ENCODE measurements at regions not wholly inside any gene's neighbourhood (a gene's known extent, or its start where the extent isn't known, plus 50 kb on each side); places are given as distances from the start of the nearest gene placed in this dataset.

DNA sequence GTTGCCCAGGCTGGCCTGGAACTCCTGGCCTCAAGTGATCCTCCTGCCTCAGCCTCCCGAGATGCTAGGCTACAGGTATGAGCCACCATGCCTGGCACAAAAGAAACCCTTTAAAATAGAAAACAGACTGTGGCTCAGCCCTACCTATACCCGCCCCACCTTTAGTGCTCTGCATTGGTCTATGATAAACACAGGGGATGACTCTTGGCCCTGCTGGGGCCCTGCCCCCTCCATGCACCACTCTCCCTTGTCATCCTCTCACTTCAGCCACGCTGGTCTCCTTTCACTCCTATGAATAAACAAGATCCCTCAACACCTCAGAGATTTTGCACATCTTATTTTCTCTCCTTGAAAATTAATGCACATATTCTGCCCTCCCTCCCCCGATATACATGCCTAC lies 251.4 kb upstream of the KLF14 start:
- TF ChIP-seq, protein P1, sequence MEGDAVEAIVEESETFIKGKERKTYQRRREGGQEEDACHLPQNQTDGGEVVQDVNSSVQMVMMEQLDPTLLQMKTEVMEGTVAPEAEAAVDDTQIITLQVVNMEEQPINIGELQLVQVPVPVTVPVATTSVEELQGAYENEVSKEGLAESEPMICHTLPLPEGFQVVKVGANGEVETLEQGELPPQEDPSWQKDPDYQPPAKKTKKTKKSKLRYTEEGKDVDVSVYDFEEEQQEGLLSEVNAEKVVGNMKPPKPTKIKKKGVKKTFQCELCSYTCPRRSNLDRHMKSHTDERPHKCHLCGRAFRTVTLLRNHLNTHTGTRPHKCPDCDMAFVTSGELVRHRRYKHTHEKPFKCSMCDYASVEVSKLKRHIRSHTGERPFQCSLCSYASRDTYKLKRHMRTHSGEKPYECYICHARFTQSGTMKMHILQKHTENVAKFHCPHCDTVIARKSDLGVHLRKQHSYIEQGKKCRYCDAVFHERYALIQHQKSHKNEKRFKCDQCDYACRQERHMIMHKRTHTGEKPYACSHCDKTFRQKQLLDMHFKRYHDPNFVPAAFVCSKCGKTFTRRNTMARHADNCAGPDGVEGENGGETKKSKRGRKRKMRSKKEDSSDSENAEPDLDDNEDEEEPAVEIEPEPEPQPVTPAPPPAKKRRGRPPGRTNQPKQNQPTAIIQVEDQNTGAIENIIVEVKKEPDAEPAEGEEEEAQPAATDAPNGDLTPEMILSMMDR (conservative IDR thresholded peaks at IDR 0.05; ENCODE audit: low read depth, low read length): no peak
- no peak for DNase-seq (ENCODE audit: low read depth)
- H3K4me3 ChIP-seq (ENCODE audit: low read depth, low read length): no peak overlapping the region

DNA sequence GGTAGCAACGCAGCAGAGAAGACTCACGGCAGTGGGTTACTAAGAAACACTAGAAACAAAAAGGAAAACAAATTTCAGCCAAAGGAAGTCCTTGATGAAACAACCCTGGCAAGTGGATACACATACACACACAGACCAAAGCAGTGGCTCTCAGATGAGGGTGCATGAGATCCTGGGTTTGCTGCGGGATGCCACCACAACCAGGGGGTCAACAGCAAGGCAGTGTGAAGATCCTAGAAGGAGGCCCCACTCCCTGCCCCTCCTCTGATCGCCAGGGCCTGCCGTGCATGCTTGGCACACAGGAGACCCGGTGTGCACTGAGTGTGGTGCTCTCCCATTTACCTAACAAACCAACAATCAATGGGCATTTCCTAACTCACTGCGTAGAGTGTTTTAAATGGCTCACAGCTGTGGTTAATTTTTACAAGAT lies 252.3 kb upstream of the KLF14 start:
- no peak overlapping the region for H3K4me3 ChIP-seq (ENCODE audit: low read depth, low read length)
- TF ChIP-seq, protein P1 (conservative IDR thresholded peaks at IDR 0.05; ENCODE audit: low read depth, low read length): no peak
- no peak for DNase-seq (ENCODE audit: low read depth)

DNA sequence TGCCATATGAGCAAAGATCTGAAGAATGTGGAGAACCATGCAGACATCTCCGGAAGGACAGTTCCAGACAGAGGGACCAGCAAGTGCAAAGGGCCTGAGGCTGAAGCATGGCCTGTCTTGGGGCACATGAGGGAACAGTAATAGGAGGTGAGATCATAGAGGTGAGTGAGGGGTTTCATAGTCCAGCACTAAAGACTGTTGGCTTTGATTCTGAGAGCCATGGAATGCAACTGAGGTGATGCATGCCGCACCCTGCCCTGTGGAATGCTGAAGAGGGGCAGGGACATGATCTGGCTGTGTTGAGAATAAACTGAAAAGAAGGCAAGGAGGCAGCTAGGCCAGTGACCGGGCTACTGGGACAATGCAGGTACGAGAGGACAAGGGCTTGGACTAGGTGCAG lies 253.1 kb upstream of the KLF14 start:
- H3K4me3 ChIP-seq (ENCODE audit: low read depth, low read length): no peak overlapping the region
- TF ChIP-seq, protein P1 (conservative IDR thresholded peaks at IDR 0.05; ENCODE audit: low read depth, low read length): no peak
- no peak for DNase-seq (ENCODE audit: low read depth)

DNA sequence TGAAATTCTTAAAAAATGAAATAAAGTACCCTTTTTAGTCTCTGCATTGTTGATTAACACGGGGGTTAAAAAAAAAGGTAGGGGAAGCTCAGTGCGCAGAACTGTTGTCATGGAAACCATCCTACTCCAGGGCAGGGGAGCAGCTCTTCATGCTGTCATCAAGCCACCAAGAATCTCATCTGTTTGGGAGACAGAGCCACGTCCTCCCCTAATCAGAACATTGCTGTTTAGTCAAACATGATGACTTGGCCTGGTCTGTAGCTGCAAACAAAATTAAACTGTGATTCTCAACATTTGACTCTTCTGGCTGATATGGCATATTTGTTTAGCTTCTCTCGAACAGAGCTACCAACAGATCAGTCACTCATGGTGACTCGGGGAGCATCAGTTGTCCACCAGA lies 254.4 kb upstream of the KLF14 start:
- no peak for DNase-seq (ENCODE audit: low read depth)
- TF ChIP-seq, protein P1 (conservative IDR thresholded peaks at IDR 0.05; ENCODE audit: low read depth, low read length): no peak
- H3K4me3 ChIP-seq (ENCODE audit: low read depth, low read length): no peak overlapping the region

DNA sequence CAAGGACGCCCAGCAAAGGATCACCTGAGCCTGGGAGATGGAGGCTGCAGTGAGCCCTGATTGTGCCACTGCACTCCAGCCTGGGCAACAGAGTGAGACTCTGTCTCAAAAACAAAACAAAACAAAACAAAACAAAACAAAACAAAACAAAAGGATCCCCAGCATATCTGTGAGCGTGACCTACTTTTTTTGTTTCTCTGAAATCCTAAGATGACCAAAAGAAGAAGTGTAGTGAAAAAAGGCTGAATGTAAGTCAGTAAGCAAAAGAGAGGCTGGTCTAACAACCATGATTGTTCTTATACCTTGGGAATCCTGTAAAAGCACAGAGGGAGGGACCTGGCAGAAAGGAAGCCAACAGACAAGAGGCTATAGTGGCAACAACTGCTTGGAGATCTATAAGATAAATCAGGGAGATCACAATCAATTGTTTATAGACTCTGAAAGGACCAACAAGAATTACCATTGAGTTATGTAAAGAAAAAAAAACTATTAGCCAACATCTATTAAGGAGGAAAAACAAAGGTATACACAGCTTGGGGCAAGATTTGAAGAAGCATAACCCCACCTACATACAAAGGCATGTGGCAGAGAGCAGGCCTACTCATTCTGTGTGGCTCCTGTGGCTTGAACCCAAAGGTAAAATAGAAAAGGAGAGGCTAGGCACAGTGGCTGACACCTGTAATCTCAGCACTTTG lies 255.2 kb upstream of the KLF14 start:
- H3K4me3 ChIP-seq (ENCODE audit: low read depth, low read length): no peak overlapping the region
- TF ChIP-seq, protein P1 (conservative IDR thresholded peaks at IDR 0.05; ENCODE audit: low read depth, low read length): no peak

DNA sequence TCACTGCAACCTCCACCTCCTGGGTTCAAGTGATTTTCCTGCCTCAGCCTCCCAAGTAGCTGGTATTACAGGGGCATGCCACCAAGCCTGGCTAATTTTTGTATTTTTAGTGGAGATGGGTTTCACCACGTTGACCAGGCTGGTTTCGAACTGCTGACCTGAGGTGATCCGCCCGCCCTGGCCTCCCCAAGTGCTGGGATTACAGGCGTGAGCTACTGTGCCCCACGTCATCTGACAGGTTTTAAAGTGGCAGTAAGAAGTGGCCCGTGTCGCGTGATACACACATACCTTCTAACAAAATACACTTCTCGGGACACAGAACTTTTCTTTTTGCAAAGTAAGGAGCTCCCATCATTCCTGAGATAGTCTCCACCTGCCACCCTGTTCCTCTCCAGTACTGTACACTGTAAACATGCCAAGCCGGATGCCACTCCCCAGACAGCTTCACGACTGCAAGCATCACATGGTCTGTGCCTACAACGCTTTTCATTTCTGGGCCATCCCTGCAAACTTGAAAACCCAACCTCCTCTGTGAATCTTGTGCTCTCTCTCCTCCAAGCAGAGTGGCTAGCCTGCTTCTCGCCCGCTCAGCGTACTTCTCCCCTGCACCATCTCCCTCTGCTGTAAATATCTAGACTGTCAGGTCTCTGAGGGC lies 256.3 kb upstream of the KLF14 start:
- TF ChIP-seq, protein P1 (conservative IDR thresholded peaks at IDR 0.05; ENCODE audit: low read depth, low read length): no peak
- H3K4me3 ChIP-seq (ENCODE audit: low read depth, low read length): no peak overlapping the region
- DNase-seq (ENCODE audit: low read depth): no peak

More for the DNA sequence above, 255.2 kb upstream of the KLF14 start:
- DNase-seq (ENCODE audit: low read depth): no peak

Data from epithelial cell of proximal tubule (primary cell).